MCF 10A (cell line): ENCODE measurements at regions not wholly inside any gene's neighbourhood (a gene's known extent, or its start where the extent isn't known, plus 50 kb on each side); places are given as distances from the start of the nearest gene placed in this dataset.
A peak's percentile ranks its signal among the peaks of the same experiment; 100 is the strongest.

ENCODE experiments used
- BruUV-seq: library from RNA; stranded (reverse); fragments of 400-500 nt; replicated peaks from 2 replicates; lab custom pipeline; 2021; lab: Mats Ljungman, UMichigan
- CTCF ChIA-PET: fragments of 300-600 bp; sonication (Branson Sonifier 250); formaldehyde crosslinking; extraction: SDS; loops from one replicate; lab custom pipeline; 2021; ENCODE audit warnings: antibody characterized with exemption, inconsistent platforms; lab: Yijun Ruan, JAX
- POLR2A ChIA-PET: fragments of 300-600, 350-650 bp; sonication (Branson Sonifier 250); formaldehyde crosslinking; extraction: SDS; loops from one replicate; lab custom pipeline; 2020; ENCODE audit warnings: antibody characterized with exemption, inconsistent platforms; lab: Yijun Ruan, JAX
- DNase-seq: peaks from one replicate; pipeline ENCODE4 v3.0.0-alpha.2; 2018; ENCODE audit not compliant: unreplicated experiment
- H3K27ac Mint-ChIP-seq: one replicate; pipeline ENCODE4 v1.8.0; 2022; ENCODE audit warnings: mild to moderate bottlenecking, low read depth, mixed read lengths; ENCODE audit not compliant: unreplicated experiment
- H3K27me3 Mint-ChIP-seq: one replicate; pipeline ENCODE4 v1.8.0; 2022; ENCODE audit warnings: mixed read lengths; ENCODE audit not compliant: insufficient read depth, unreplicated experiment
- H3K36me3 Mint-ChIP-seq: one replicate; pipeline ENCODE4 v1.8.0; 2022; ENCODE audit warnings: mild to moderate bottlenecking, moderate library complexity, mixed read lengths; ENCODE audit not compliant: insufficient read depth, unreplicated experiment
- H3K4me1 Mint-ChIP-seq: one replicate; pipeline ENCODE4 v1.8.0; 2022; ENCODE audit warnings: mixed read lengths; ENCODE audit not compliant: insufficient read depth, unreplicated experiment
- H3K4me3 Mint-ChIP-seq: one replicate; pipeline ENCODE4 v1.8.0; 2022; ENCODE audit warnings: mild to moderate bottlenecking, moderate library complexity, mixed read lengths; ENCODE audit not compliant: unreplicated experiment
- H3K9me3 Mint-ChIP-seq: one replicate; pipeline ENCODE4 v1.8.0; 2022; ENCODE audit warnings: mixed read lengths; ENCODE audit not compliant: unreplicated experiment
- intact Hi-C: fragments of 100-400 bp; cut with micrococcal nuclease; formaldehyde crosslinking; loops from 2 replicates; pipeline ENCODE4 v1.14.1; 2022
- TF ChIP-seq, protein P1 (sequence below): fragments of 200-600 bp; IDR thresholded peaks from one replicate; pipeline ENCODE4 v1.8.0; 2022; ENCODE audit warnings: antibody characterized with exemption, mild to moderate bottlenecking; ENCODE audit not compliant: unreplicated experiment

DNA sequence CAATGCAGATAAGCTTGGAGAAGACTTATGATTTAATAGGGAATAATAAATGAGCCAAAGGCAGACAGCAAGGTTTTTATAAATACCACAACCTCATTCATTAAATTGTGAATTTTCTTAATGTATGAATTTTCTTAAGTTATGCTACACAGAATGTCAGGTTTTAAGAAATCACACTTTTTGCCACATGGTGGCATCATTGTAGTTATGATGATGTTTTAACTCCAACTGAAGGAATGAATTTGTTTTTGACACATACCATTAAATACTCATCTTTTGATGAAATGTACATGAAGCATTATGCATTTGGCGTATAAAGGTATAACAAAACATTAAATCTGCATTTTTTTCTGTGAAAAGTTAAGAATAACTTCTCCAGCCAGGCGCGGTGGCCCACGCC lies 524.1 kb upstream of the FBXO33 start:
- Mint-ChIP-seq H3K36me3 (no peaks in the 10 kb centered on the region), H3K9me3 (peaks cover 17% of the 10 kb centered on the region), H3K4me1 (no peaks in the 10 kb centered on the region), H3K27ac (no peak overlapping the region), H3K27me3 (peaks cover 37% of the 10 kb centered on the region), H3K4me3 (no peak overlapping the region)
- ChIA-PET CTCF (interaction anchor here (0.6 to 2.3 kb wide), 6 partner anchors 9 to 1064 kb away, joined by 3 to 11 read pairs (median 4); no protein-coding TSS in a partner anchor), POLR2A (no interaction called here)
- intact Hi-C loops = no loop called here
- TF ChIP-seq, protein P1, sequence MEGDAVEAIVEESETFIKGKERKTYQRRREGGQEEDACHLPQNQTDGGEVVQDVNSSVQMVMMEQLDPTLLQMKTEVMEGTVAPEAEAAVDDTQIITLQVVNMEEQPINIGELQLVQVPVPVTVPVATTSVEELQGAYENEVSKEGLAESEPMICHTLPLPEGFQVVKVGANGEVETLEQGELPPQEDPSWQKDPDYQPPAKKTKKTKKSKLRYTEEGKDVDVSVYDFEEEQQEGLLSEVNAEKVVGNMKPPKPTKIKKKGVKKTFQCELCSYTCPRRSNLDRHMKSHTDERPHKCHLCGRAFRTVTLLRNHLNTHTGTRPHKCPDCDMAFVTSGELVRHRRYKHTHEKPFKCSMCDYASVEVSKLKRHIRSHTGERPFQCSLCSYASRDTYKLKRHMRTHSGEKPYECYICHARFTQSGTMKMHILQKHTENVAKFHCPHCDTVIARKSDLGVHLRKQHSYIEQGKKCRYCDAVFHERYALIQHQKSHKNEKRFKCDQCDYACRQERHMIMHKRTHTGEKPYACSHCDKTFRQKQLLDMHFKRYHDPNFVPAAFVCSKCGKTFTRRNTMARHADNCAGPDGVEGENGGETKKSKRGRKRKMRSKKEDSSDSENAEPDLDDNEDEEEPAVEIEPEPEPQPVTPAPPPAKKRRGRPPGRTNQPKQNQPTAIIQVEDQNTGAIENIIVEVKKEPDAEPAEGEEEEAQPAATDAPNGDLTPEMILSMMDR = peak; percentile 14
- DNase-seq = peak; percentile 24
- no TSS peak for BruUV-seq

DNA sequence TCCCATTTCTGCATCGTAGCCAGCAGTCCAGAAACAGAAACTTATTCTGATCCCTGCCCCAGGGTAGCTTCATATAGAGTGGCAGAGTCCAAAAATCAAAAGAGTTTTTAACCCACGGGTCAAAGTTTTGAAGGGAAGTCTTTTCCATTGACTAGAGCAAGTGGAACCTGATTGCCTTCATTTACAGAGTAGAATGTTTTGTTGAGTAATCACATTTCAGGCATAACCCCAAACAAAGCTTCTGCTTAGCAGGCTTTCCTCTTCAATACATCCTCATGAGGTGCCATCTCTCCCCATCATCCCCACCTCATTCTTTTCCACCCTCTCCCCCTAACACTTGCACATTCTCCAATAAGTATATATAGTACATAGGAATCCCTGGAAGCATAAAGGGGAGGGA lies 516.0 kb upstream of the FBXO33 start:
- no peak overlapping the region for H3K27ac Mint-ChIP-seq
- no peaks in the 10 kb centered on the region for H3K4me1 Mint-ChIP-seq
- H3K36me3 Mint-ChIP-seq = peaks cover 6% of the 10 kb centered on the region
- peaks cover 44% of the 10 kb centered on the region for H3K27me3 Mint-ChIP-seq
- no peak for DNase-seq
- no TSS peak for BruUV-seq
- intact Hi-C loops = no loop called here
- ChIA-PET CTCF (interaction anchor here (2.3 kb wide), 1 partner anchor 9 kb away, joined by 11 read pairs; no protein-coding TSS in a partner anchor), POLR2A (no interaction called here)
- H3K9me3 Mint-ChIP-seq = peaks cover 10% of the 10 kb centered on the region
- no peak overlapping the region for H3K4me3 Mint-ChIP-seq
- TF ChIP-seq, protein P1 = no peak

- no peaks in the 10 kb centered on the region for H3K4me1 Mint-ChIP-seq
- ChIA-PET CTCF (interaction anchor here (2.3 kb wide), 1 partner anchor 10 kb away, joined by 11 read pairs; no protein-coding TSS in a partner anchor), POLR2A (interaction anchor here (0.5 to 1.0 kb wide), 2 partner anchors 11 to 172 kb away, joined by 3 read pairs; no protein-coding TSS in a partner anchor)
- H3K9me3 Mint-ChIP-seq = no peaks in the 10 kb centered on the region
- no peak overlapping the region for H3K27ac Mint-ChIP-seq
- peaks cover 44% of the 10 kb centered on the region for H3K27me3 Mint-ChIP-seq
- no TSS peak for BruUV-seq
- peak; percentile 46 for DNase-seq
- peaks cover 6% of the 10 kb centered on the region for H3K36me3 Mint-ChIP-seq
- intact Hi-C loops = no loop called here
- TF ChIP-seq, protein P1 = no peak
- no peak overlapping the region for H3K4me3 Mint-ChIP-seq
Measured at GRCh38 chr14:39946807-39947206, 514.6 kb upstream of the FBXO33 start.

- peaks cover 13% of the 10 kb centered on the region for H3K27me3 Mint-ChIP-seq
- no peaks in the 10 kb centered on the region for H3K4me1 Mint-ChIP-seq
- intact Hi-C loops = no loop called here
- ChIA-PET POLR2A (no interaction called here), CTCF (interaction anchor here (0.6 to 0.7 kb wide), 2 partner anchors 126 to 1663 kb away, joined by 3 read pairs; no protein-coding TSS in a partner anchor)
- H3K27ac Mint-ChIP-seq = no peak overlapping the region
- TF ChIP-seq, protein P1 = no peak
- peaks cover 7% of the 10 kb centered on the region for H3K36me3 Mint-ChIP-seq
- peak; percentile 30 for DNase-seq
- H3K4me3 Mint-ChIP-seq = no peak overlapping the region
- BruUV-seq = no TSS peak
- peaks cover 7% of the 10 kb centered on the region for H3K9me3 Mint-ChIP-seq
Measured at GRCh38 chr14:39939023-39939422, 506.8 kb upstream of the FBXO33 start.
